Fibroblast of lung (primary cell): ENCODE measurements at regions not wholly inside any gene's neighbourhood (a gene's known extent, or its start where the extent isn't known, plus 50 kb on each side); places are given as distances from the start of the nearest gene placed in this dataset.

Source experiments
- DNase-seq, 2 donors: peaks; one replicate each; pipeline versions ENCODE4 v3.0.0 to v3.0.0-alpha.2; 2010; ENCODE audit warnings: low read depth in 2 of 2
- H2AFZ ChIP-seq: 2 replicates; pipeline ENCODE4 v1.5.1; 2012; ENCODE audit warnings: low read length, control low read depth, inconsistent platforms
- H3K27ac ChIP-seq: 2 replicates; pipeline ENCODE4 v1.5.1; 2011; ENCODE audit warnings: low read length, control low read depth; ENCODE audit not compliant: insufficient read depth
- H3K27me3 ChIP-seq: 2 replicates; pipeline ENCODE4 v1.5.1; 2011; ENCODE audit warnings: mild to moderate bottlenecking, low read length; ENCODE audit not compliant: control insufficient read depth, insufficient read depth
- H3K36me3 ChIP-seq: 2 replicates; pipeline ENCODE4 v1.5.1; 2011; ENCODE audit warnings: low read length; ENCODE audit not compliant: control insufficient read depth, insufficient read depth
- H3K4me1 ChIP-seq: 2 replicates; pipeline ENCODE4 v1.5.1; 2011; ENCODE audit warnings: low read length; ENCODE audit not compliant: control insufficient read depth, insufficient read depth; ENCODE audit errors: extremely low read depth
- H3K4me2 ChIP-seq: 2 replicates; pipeline ENCODE4 v1.5.1; 2011; ENCODE audit warnings: low read length, control low read depth; ENCODE audit not compliant: insufficient read depth; ENCODE audit errors: extremely low read depth
- H3K4me3 ChIP-seq, 4 experiments: fragments of 200-600 bp in 1 of 4; sonication (generic) in 1 of 4; replicated peaks in 1 of 4; 2 replicates each; pipeline ENCODE4 v1.5.1; 2011 to 2016; ENCODE audit warnings: low read length in 4 of 4, low read depth in 3 of 4, mild to moderate bottlenecking in 3 of 4, control low read depth in 2 of 4, inconsistent platforms in 1 of 4, mixed read lengths in 1 of 4; ENCODE audit not compliant: insufficient read depth in 1 of 4; ENCODE audit errors: control extremely low read depth in 1 of 4
- H3K79me2 ChIP-seq: 2 replicates; pipeline ENCODE4 v1.5.1; 2012; ENCODE audit warnings: mild to moderate bottlenecking, low read length, inconsistent platforms; ENCODE audit not compliant: control insufficient read depth, insufficient read depth
- H3K9ac ChIP-seq: 2 replicates; pipeline ENCODE4 v1.5.1; 2011; ENCODE audit warnings: mild to moderate bottlenecking, low read length, control low read depth; ENCODE audit not compliant: insufficient read depth
- H3K9me3 ChIP-seq: 2 replicates; pipeline ENCODE4 v1.5.1; 2012; ENCODE audit warnings: low read depth, low read length; ENCODE audit not compliant: control insufficient read depth, insufficient read depth
- H4K20me1 ChIP-seq: 2 replicates; pipeline ENCODE4 v1.5.1; 2011; ENCODE audit warnings: low read length; ENCODE audit not compliant: control insufficient read depth, insufficient read depth; ENCODE audit errors: extremely low read depth
- EZH2 ChIP-seq: IDR thresholded peaks from 2 replicates; pipeline ENCODE4 v1.5.1; 2012; ENCODE audit warnings: low read length, control low read depth, mild to moderate bottlenecking; ENCODE audit errors: missing control alignments
- TF ChIP-seq, protein P1 (sequence below), 2 donors: IDR thresholded peaks in 1 of 2; conservative IDR thresholded peaks in 1 of 2; 1 replicate in 1 of 2; 2 replicates in 1 of 2; pipeline ENCODE4 v1.5.1; 2011 to 2012; ENCODE audit warnings: low read length in 2 of 2, control low read depth in 1 of 2, inconsistent platforms in 1 of 2, low read depth in 1 of 2, mild to moderate bottlenecking in 1 of 2

DNA sequence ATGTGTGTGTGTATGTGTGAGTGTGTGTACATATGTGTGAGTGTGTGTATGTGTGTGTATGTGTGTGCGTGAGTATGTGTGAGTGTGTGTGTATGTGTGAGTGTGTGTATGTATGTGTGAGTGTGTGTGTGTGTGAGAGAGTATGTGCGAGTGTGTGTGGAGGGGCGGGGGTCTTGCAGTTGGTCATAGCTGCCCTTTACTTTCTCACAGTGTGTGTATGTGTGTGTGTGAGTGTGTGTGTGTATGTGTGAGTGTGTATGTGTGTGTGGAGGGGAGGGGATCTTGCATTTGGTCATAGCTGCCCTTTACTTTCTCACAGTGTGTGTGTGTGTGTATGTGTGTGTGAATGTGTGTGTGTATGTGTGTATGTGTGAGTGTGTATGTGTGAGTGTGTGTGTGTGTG is 74.8 kb upstream of the ENPP6 start:
- no peak overlapping the region for H2AFZ ChIP-seq
- H3K9ac ChIP-seq = no peak overlapping the region
- H3K4me3 ChIP-seq = no peak overlapping the region
- H4K20me1 ChIP-seq = no peaks in the 10 kb centered on the region
- no peaks in the 10 kb centered on the region for H3K36me3 ChIP-seq
- H3K79me2 ChIP-seq = no peaks in the 10 kb centered on the region
- H3K27ac ChIP-seq = no peak overlapping the region
- H3K4me2 ChIP-seq = no peak overlapping the region
- H3K4me1 ChIP-seq = peaks cover 2% of the 10 kb centered on the region
- H3K9me3 ChIP-seq = no peaks in the 10 kb centered on the region
- DNase-seq = no peak
- TF ChIP-seq, protein P1, sequence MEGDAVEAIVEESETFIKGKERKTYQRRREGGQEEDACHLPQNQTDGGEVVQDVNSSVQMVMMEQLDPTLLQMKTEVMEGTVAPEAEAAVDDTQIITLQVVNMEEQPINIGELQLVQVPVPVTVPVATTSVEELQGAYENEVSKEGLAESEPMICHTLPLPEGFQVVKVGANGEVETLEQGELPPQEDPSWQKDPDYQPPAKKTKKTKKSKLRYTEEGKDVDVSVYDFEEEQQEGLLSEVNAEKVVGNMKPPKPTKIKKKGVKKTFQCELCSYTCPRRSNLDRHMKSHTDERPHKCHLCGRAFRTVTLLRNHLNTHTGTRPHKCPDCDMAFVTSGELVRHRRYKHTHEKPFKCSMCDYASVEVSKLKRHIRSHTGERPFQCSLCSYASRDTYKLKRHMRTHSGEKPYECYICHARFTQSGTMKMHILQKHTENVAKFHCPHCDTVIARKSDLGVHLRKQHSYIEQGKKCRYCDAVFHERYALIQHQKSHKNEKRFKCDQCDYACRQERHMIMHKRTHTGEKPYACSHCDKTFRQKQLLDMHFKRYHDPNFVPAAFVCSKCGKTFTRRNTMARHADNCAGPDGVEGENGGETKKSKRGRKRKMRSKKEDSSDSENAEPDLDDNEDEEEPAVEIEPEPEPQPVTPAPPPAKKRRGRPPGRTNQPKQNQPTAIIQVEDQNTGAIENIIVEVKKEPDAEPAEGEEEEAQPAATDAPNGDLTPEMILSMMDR (conservative IDR thresholded peaks at IDR 0.05 in 1 of 2, IDR thresholded peaks at IDR 0.05 in 1 of 2; ENCODE audit: low read depth in 1 of 2, low read length in 2 of 2) = no peak
- no peak for TF ChIP-seq EZH2
- no peaks in the 10 kb centered on the region for H3K27me3 ChIP-seq

DNA sequence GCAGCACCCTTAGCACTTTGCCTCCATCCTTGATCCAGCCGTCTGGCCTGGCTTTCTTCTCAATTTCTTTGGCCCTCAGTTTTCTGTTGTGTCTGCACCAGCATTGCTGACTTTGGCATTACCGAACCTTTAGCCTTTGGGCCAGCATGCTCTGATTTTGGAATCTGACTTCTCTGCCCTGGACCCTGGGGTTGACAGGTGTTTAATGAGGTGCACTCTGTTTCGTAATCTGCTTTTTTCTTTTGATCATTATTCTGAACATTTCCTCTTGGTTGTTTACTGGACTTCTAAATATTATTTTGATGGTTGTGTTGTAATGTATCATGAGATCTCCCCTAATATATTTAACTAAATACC is 71.5 kb upstream of the ENPP6 start:
- no peak overlapping the region for H3K27ac ChIP-seq
- DNase-seq = no peak
- no peaks in the 10 kb centered on the region for H3K9me3 ChIP-seq
- H4K20me1 ChIP-seq = no peaks in the 10 kb centered on the region
- no peaks in the 10 kb centered on the region for H3K27me3 ChIP-seq
- H3K4me1 ChIP-seq = peaks cover 2% of the 10 kb centered on the region
- no peak overlapping the region for H2AFZ ChIP-seq
- no peaks in the 10 kb centered on the region for H3K79me2 ChIP-seq
- no peak overlapping the region for H3K4me3 ChIP-seq
- no peak overlapping the region for H3K9ac ChIP-seq
- no peak overlapping the region for H3K4me2 ChIP-seq
- TF ChIP-seq, protein P1 (conservative IDR thresholded peaks at IDR 0.05 in 1 of 2, IDR thresholded peaks at IDR 0.05 in 1 of 2; ENCODE audit: low read depth in 1 of 2, low read length in 2 of 2) = no peak
- TF ChIP-seq EZH2 = no peak
- no peaks in the 10 kb centered on the region for H3K36me3 ChIP-seq

DNA sequence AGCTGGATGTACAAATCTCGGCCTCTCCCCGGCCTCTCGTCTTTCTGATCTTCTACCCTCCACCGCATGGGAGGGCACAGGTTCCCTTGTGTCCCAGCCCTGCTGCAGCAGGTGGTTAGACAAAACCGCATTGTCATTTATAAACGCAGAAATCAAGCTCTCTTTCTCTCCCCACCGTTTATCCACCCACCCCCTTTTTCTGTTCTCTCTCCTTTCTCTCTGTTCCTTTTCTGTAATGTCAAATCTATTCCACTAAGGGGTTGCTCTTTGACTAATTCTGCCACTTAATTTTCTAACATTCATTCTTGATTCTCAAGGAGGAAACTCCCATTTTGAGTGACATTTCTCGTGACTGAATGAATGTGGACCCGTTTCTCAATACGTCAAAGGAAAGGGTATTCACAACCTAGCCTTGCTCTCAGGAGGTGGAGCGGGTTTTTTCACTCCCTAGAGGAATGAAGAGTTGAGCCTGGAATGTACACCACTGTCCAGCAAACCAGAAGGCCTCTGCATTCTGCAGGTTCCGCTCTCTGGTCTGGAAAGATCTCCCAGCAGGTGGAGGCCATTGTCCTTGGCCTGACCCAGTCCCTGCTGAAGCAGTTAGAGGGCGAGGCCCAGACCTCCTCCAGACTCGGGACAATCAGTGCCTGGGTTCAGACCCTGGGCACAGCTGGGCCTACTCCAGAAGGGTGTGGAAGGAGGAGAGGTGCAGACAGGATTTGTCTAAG is 70.9 kb upstream of the ENPP6 start:
- H3K4me2 ChIP-seq = no peak overlapping the region
- no peaks in the 10 kb centered on the region for H3K9me3 ChIP-seq
- H3K4me1 ChIP-seq = peaks cover 2% of the 10 kb centered on the region
- no peak overlapping the region for H3K4me3 ChIP-seq
- no peak overlapping the region for H3K27ac ChIP-seq
- H3K27me3 ChIP-seq = no peaks in the 10 kb centered on the region
- H2AFZ ChIP-seq = no peak overlapping the region
- no peaks in the 10 kb centered on the region for H3K36me3 ChIP-seq
- no peaks in the 10 kb centered on the region for H3K79me2 ChIP-seq
- no peak for DNase-seq
- H3K9ac ChIP-seq = no peak overlapping the region
- H4K20me1 ChIP-seq = no peaks in the 10 kb centered on the region
- TF ChIP-seq, protein P1 (conservative IDR thresholded peaks at IDR 0.05 in 1 of 2, IDR thresholded peaks at IDR 0.05 in 1 of 2; ENCODE audit: low read depth in 1 of 2, low read length in 2 of 2) = no peak
- no peak for TF ChIP-seq EZH2
